ENCODE measurements at regions not wholly inside any gene's neighbourhood (a gene's known extent, or its start where the extent isn't known, plus 50 kb on each side); places are given as distances from the start of the nearest gene placed in this dataset.

- TF ChIP-seq, protein P1, sequence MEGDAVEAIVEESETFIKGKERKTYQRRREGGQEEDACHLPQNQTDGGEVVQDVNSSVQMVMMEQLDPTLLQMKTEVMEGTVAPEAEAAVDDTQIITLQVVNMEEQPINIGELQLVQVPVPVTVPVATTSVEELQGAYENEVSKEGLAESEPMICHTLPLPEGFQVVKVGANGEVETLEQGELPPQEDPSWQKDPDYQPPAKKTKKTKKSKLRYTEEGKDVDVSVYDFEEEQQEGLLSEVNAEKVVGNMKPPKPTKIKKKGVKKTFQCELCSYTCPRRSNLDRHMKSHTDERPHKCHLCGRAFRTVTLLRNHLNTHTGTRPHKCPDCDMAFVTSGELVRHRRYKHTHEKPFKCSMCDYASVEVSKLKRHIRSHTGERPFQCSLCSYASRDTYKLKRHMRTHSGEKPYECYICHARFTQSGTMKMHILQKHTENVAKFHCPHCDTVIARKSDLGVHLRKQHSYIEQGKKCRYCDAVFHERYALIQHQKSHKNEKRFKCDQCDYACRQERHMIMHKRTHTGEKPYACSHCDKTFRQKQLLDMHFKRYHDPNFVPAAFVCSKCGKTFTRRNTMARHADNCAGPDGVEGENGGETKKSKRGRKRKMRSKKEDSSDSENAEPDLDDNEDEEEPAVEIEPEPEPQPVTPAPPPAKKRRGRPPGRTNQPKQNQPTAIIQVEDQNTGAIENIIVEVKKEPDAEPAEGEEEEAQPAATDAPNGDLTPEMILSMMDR (IDR thresholded peaks at IDR 0.05) = no peak
- no peak for TF ChIP-seq POLR2AphosphoS5 (IDR thresholded peaks at IDR 0.05)
Measured at GRCh38 chr2:220648628-220649027, 923.5 kb downstream of the EPHA4 start.

Data from breast epithelium (tissue), 3 donors.